ENCODE measurements at regions not wholly inside any gene's neighbourhood (a gene's known extent, or its start where the extent isn't known, plus 50 kb on each side); places are given as distances from the start of the nearest gene placed in this dataset.

DNA sequence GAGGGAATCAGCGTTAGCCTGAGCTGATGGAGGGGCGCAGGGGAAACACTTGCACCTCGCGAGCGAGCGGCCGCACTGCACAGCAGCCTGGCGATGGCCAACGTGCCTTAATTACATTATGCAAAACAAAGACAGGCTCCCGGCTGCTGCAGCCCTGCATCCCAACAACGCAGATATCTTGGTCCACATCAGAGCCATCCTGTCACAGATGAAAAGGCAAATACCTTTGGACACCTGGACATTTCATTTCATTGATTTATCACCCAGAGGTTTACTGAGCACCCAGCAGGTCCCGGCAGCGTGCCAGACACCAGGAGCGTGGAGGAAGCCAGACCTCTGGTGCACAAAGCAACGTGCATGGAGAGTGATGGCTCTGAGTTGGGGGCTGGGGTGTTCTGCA, 843.0 kb downstream of the TBC1D22A start:
- TF ChIP-seq EZH2 (IDR thresholded peaks at IDR 0.05) (no peak), POLR2AphosphoS5 (IDR thresholded peaks at IDR 0.05; ENCODE audit: borderline replicate concordance, low read depth, low read length) (no peak)
